DMS 273 (cell line): ENCODE measurements at regions not wholly inside any gene's neighbourhood (a gene's known extent, or its start where the extent isn't known, plus 50 kb on each side); places are given as distances from the start of the nearest gene placed in this dataset.
"Not testable (repeated sequence)": the region's sequence is repeated elsewhere in the genome, so short reads cannot be mapped to it uniquely, and the experiment has no call there.

Experiments
- DNase-seq: peaks from one replicate; lab custom pipeline; 2025; ENCODE audit not compliant: unreplicated experiment; lab: John Stamatoyannopoulos, UW

GRCh38 chr3:5349343-5349742 lies 161.8 kb downstream of the EDEM1 start:
- no peak for DNase-seq

- DNase-seq: no peak
Measured at GRCh38 chr3:5357089-5357488, 169.6 kb downstream of the EDEM1 start.

- DNase-seq: no peak
Measured at GRCh38 chr3:5358911-5359310, 171.4 kb downstream of the EDEM1 start.

DNA sequence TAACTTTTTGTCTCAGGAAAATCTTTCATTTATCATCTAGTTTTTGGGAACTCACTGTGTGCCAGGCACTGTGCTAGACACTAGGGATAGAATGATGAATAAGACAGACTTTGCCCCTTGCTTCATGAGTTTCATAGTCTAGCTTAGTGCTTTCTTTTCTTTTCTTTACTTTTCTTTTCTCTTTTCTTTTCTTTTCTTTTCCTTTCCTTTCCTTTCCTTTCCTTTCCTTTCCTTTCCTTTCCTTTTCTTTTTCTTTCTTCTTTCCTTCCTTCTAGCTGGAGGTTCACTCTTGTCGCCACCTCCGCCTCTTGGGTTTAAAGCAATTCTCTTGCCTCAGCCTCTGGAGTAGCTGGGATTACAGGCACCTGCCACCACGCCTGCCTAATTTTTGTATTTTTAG lies 172.9 kb downstream of the EDEM1 start:
- no peak for DNase-seq

DNA sequence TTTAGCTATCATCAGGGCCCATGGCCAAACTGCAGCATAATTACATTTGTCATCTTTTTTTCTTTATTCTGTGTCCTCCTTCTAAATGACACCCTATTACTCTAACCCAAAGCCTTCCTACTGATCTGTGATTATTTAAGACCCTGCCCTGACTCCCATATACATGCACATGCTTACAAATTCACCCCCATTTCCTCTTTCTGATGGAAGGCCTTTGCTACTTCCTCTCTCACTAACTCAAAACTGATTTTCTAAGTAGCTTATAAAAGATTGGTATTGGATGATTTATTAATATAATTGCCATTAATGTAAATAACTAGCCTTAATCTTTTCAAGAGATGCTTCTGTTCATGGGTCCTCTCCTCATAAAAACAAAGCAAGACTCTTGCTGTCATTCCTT lies 179.2 kb downstream of the EDEM1 start:
- no peak for DNase-seq

DNA sequence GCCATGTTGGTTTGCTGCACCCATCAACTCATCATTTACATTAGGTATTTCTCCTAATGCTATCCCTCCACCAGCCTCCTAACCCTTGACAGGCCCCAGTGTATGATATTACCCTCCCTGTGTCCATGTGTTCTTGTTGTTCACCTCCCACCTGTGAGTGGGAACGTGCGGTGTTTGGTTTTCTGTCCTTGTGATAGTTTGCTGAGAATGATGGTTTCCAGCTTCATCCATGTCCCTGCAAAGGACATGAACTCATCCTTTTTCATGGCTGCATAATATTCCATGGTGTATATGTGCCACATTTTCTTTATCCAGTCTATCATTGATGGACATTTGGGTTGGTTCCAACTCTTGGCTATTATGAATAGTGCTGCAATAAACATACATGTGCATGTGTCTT lies 184.0 kb downstream of the EDEM1 start:
- DNase-seq: not testable (repeated sequence)

DNA sequence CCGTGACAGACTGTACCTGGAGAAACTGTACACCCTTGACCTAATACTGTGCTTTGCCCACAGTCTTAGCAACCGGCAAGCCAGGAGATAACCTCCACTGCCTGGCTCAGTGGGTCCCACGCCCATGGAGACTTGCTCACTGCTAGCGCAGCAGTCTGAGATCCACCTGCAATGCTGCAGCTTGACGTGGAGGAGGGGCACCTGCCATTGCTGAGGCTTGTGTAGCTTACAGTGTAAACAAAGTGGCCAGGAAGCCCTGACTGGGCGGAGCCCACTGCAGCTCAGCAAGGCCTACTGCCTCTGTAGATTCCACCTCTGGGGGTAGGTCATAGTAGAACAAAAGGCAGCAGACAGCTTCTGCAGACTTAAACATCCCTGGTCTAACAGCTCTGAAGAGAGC lies 189.3 kb downstream of the EDEM1 start:
- no peak for DNase-seq

DNA sequence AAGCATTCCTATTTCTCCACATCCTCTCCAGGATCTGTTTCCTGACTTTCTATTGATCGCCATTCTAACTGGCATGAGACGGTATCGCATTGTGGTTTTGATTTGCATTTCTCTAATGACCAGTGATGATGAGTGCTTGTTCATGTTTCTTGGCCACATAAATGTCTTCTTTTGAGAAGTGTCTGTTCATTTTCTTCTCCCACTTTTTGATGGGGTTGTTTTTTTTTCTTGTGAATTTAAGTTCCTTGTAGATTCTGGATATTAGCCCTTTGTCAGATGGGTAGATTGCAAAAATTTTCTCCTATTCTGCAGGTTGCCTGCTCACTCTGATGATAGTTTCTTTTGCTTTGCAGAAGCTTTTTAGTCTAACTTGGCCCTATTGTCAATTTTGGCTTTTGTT lies 191.8 kb downstream of the EDEM1 start:
- not testable (repeated sequence) for DNase-seq

- not testable (repeated sequence) for DNase-seq
Measured at GRCh38 chr3:5383486-5384263, 196.2 kb downstream of the EDEM1 start.

DNA sequence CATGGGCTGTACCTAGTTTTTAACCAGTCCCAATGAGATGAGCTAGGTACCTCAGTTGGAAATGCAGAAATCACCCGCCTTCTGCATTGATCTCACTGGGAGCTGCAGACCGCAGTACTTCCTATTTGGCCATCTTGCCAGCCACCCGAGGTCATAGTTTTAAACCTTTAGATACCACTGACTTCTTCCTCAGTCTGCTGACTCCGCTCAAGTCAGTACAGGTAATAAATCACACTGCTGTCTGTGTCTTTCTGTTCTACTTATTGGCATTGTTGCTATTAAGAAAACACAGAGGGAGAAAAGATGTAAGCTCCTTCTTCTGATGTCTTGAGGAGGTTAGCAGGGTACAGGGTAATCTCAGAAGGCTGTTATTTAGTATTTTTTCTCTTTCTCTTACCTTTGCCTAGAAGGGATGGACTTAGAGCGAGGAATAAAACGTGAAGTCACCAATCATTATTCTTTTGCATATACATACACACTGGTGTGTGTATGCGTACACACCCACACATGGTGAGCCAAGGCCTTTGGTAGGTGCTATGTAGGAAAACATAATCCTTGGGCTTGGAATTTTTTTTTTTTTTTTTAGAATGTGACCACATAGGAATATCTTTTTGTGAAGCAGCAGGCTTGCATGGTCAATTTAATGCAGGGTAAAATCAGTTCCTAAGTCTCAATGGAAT lies 197.2 kb downstream of the EDEM1 start:
- DNase-seq: no peak

GRCh38 chr3:5388091-5388490 lies 200.6 kb downstream of the EDEM1 start:
- no peak for DNase-seq

- DNase-seq: no peak
Measured at GRCh38 chr3:5389057-5389456, 201.6 kb downstream of the EDEM1 start.

GRCh38 chr3:5390221-5390620 lies 202.7 kb downstream of the EDEM1 start:
- no peak for DNase-seq

DNA sequence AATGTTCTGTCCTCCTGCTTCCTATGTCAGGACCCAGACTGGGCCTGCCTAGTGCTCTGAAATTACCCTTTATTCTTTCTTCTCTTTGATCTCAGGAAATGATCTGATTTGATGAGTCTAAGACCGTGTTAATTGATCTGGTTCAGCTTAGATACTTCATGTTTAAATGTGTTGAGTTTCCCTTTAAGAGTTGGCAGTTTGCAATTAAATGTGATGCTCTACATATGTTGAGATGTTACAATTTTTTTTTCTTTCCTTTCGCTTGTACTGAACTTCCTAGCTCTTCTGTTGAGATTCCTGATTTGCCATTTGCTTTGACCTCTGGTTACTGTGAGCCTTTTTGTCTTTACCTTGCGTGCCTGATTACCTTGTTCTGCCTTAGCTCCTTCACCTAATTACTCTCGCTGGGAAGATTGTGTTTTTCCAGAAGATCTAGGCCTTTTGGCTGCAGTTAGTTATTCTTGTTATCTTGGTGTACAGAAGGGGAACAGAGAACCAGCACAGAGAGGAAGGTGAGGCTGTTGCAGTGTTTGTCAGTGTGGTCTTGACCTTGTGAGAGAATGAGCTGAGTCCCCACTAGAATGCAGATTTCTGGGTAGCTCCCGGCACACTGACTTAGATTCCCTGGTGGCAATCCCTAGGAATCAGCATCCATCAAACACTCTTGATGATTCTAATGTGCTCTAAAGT lies 203.6 kb downstream of the EDEM1 start:
- DNase-seq: no peak

- no peak for DNase-seq
Measured at GRCh38 chr3:5401002-5401401, 213.5 kb downstream of the EDEM1 start.

GRCh38 chr3:5404718-5405117 lies 217.2 kb downstream of the EDEM1 start:
- no peak for DNase-seq

- no peak for DNase-seq
Measured at GRCh38 chr3:5411786-5412185, 224.3 kb downstream of the EDEM1 start.

DNA sequence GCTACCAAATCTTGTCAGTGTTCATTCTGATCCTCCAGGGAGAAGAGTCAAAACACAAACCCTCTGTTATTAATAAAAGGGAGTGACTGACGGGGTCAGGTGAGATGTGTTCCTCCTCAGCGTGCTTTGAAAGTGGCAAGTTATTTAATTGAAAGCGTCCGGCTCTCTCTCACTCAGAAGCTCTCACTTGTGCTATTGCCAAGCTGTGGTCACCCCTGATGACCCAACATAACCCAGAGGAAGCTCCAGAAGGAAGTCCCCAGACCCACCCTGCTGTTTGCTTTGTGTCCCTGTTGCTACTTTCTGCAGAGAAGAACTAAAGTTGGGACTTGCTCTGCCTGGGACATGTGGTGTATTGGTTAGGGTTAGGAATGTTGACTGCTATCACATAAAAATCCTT lies 235.6 kb downstream of the EDEM1 start:
- DNase-seq: no peak

DNA sequence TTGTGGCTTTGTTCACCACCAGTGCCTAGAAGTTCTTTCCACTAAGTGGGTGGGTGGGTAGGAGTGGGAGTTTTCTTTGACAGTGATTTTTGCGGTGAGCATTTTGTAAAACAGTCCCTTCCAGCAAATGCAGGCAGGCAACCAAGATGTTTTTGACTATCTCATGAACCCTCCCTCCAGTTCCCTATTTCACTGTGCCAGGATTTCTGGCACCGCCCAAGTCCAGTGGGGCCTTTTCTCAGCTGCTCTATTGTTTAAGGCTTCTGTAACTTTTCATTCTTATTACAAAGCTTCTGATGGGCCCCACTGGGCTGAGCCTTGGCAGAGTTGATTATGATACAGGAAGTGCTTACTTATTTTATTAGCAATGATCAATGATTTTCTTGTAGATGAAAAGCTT lies 236.0 kb downstream of the EDEM1 start:
- DNase-seq: no peak

DNA sequence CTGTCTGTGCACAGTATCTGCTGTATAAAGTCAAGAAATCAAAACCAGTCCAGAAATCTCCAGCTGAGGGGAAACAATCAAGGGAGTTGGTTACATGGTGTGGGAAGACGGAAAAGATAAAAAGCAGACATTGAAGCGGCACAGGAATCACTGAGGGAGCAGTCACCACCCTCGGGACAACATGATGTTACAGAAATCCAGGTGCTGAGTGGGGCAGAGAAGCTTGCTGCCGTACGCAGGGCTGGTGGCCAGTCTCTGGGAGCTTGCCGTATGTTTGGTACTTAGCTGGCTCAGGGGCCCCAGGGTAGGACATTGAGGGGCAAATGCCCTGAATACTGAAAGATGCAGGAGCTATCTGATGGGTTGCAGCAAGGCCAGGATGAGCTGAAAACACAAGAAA lies 237.9 kb downstream of the EDEM1 start:
- no peak for DNase-seq

GRCh38 chr3:5426094-5426883 lies 238.8 kb downstream of the EDEM1 start:
- peak; percentile 77 for DNase-seq
